HG03521 (cell line): ENCODE measurements at regions not wholly inside any gene's neighbourhood (a gene's known extent, or its start where the extent isn't known, plus 50 kb on each side); places are given as distances from the start of the nearest gene placed in this dataset.
"Not testable (repeated sequence)": the region's sequence is repeated elsewhere in the genome, so short reads cannot be mapped to it uniquely, and the experiment has no call there.

ENCODE experiments used
- ATAC-seq: cut with Tn5 transposase; IDR thresholded peaks from one replicate; pipeline ENCODE4 v1.9.1; 2021; ENCODE audit warnings: mild to moderate bottlenecking, moderate library complexity; ENCODE audit not compliant: unreplicated experiment

- ATAC-seq, result no peak
Measured at GRCh38 chr1:47491341-47491753, 53.5 kb downstream of the FOXD2 start.

- ATAC-seq, result no peak
Measured at GRCh38 chr1:47495176-47495713, 57.4 kb downstream of the FOXD2 start.

- no peak for ATAC-seq
Measured at GRCh38 chr1:47498551-47498950, 60.7 kb downstream of the FOXD2 start.

- no peak for ATAC-seq
Measured at GRCh38 chr1:47501069-47501468, 63.2 kb downstream of the FOXD2 start.

- no peak for ATAC-seq
Measured at GRCh38 chr1:47502746-47503370, 65.0 kb downstream of the FOXD2 start.

- not testable (repeated sequence) for ATAC-seq
Measured at GRCh38 chr1:47504840-47505239, 67.0 kb downstream of the FOXD2 start.

GRCh38 chr1:47505267-47505666 is 67.4 kb downstream of the FOXD2 start:
- no peak for ATAC-seq

- no peak for ATAC-seq
Measured at GRCh38 chr1:47506053-47506452, 68.2 kb downstream of the FOXD2 start.

GRCh38 chr1:47507144-47507543 is 69.3 kb downstream of the FOXD2 start:
- ATAC-seq, result no peak

GRCh38 chr1:47507881-47508701 is 70.2 kb downstream of the FOXD2 start:
- no peak for ATAC-seq

GRCh38 chr1:47508702-47509431 is 71.0 kb downstream of the FOXD2 start:
- no peak for ATAC-seq

GRCh38 chr1:47510282-47510811 is 72.5 kb downstream of the FOXD2 start:
- ATAC-seq, result no peak

GRCh38 chr1:47511825-47512224 is 74.0 kb downstream of the FOXD2 start:
- no peak for ATAC-seq

- no peak for ATAC-seq
Measured at GRCh38 chr1:47513393-47513792, 75.5 kb downstream of the FOXD2 start.

GRCh38 chr1:47514229-47514628 is 76.4 kb downstream of the FOXD2 start:
- ATAC-seq, result no peak

- ATAC-seq, result no peak
Measured at GRCh38 chr1:47515164-47515789, 77.4 kb downstream of the FOXD2 start.

GRCh38 chr1:47517946-47518345 is 80.1 kb downstream of the FOXD2 start:
- no peak for ATAC-seq

GRCh38 chr1:47519491-47519890 is 81.6 kb downstream of the FOXD2 start:
- no peak for ATAC-seq

- ATAC-seq, result no peak
Measured at GRCh38 chr1:47519971-47520370, 82.1 kb downstream of the FOXD2 start.

- no peak for ATAC-seq
Measured at GRCh38 chr1:47521034-47521881, 83.4 kb downstream of the FOXD2 start.
